ENCODE measurements at regions not wholly inside any gene's neighbourhood (a gene's known extent, or its start where the extent isn't known, plus 50 kb on each side); places are given as distances from the start of the nearest gene placed in this dataset.

- no peak for TF ChIP-seq MAX (IDR thresholded peaks at IDR 0.05; ENCODE audit: low read depth, low read length)
- TF ChIP-seq CTCF (IDR thresholded peaks at IDR 0.05; ENCODE audit: low read depth, low read length): no peak
- TF ChIP-seq POLR2A (IDR thresholded peaks at IDR 0.05; ENCODE audit: extremely low read depth, insufficient read length): no peak
Observed at GRCh38 chr10:59434463-59435321, 72.3 kb upstream of the FAM13C start.

Measured in NB4 (cell line).